Peyer's patch (tissue), 4 donors: ENCODE measurements at regions not wholly inside any gene's neighbourhood (a gene's known extent, or its start where the extent isn't known, plus 50 kb on each side); places are given as distances from the start of the nearest gene placed in this dataset.

Experiments used
- POLR2A ChIP-seq, 2 donors: fragments of 450-650 bp; IDR thresholded peaks; one replicate each; pipeline ENCODE4 v1.5.1; 2017; ENCODE audit warnings: antibody characterized with exemption in 2 of 2, mild to moderate bottlenecking in 2 of 2, moderate library complexity in 2 of 2
- TF ChIP-seq, protein P1 (sequence below), 6 experiments: fragments of 450-650 bp in 4 of 6; fragments of 200-600 bp in 2 of 6; sonication (generic) in 1 of 6; IDR thresholded peaks; one replicate each; pipeline ENCODE4 v1.5.1; 2017 to 2019; ENCODE audit warnings: antibody characterized with exemption in 6 of 6, mild to moderate bottlenecking in 3 of 6, moderate library complexity in 1 of 6

DNA sequence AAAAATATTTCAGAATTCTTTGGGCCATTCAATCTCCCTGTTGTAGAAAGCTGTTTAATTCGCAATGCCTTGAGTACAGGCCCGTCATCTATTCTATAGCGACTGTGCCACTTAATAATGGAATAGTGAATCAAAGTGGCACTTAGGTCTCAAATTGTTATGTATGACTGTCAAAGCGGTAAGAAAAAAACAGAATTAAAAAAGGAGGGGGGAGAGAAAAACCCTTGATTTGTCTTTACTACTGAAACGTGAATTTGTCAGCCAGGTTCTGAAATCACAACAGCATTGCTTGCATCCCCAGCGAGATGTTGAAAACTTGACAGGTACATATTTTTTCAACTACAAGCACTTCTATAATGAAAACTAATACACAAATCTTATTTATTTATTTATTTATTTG, 320.9 kb downstream of the TFEC start:
- TF ChIP-seq, protein P1, sequence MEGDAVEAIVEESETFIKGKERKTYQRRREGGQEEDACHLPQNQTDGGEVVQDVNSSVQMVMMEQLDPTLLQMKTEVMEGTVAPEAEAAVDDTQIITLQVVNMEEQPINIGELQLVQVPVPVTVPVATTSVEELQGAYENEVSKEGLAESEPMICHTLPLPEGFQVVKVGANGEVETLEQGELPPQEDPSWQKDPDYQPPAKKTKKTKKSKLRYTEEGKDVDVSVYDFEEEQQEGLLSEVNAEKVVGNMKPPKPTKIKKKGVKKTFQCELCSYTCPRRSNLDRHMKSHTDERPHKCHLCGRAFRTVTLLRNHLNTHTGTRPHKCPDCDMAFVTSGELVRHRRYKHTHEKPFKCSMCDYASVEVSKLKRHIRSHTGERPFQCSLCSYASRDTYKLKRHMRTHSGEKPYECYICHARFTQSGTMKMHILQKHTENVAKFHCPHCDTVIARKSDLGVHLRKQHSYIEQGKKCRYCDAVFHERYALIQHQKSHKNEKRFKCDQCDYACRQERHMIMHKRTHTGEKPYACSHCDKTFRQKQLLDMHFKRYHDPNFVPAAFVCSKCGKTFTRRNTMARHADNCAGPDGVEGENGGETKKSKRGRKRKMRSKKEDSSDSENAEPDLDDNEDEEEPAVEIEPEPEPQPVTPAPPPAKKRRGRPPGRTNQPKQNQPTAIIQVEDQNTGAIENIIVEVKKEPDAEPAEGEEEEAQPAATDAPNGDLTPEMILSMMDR (IDR thresholded peaks at IDR 0.05), result no peak
- no peak for TF ChIP-seq POLR2A (IDR thresholded peaks at IDR 0.05)
